ENCODE measurements at regions not wholly inside any gene's neighbourhood (a gene's known extent, or its start where the extent isn't known, plus 50 kb on each side); places are given as distances from the start of the nearest gene placed in this dataset.

DNA sequence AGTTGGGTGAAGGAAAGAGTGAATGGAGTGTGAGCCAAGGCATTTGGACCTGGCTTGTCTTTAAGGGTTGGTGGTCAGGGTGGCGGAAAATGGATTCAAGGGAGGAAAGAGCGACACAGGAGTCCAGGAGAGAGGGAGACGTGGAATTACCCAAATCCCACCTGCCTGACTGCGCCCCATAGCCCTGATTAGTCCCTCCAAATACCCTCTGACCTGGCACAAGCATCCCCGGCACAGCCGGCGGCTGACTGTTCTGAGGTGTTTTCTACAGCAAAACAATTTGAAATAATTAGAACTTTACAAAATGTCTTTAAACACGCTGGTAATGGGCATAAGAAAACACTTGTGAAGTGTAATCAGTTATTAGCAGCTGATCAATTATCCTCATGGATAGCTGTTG lies 175.8 kb downstream of the PHETA1 start:
- Mint-ChIP-seq H3K27me3 (ENCODE audit: unreplicated experiment) (peaks cover 13% of the 10 kb centered on the region), H3K4me1 (ENCODE audit: low read depth, unreplicated experiment) (peaks cover 3% of the 10 kb centered on the region), H3K27ac (ENCODE audit: unreplicated experiment) (no peak overlapping the region), H3K9me3 (ENCODE audit: unreplicated experiment) (peaks cover 6% of the 10 kb centered on the region), H3K36me3 (ENCODE audit: unreplicated experiment) (peaks cover 11% of the 10 kb centered on the region), H3K4me3 (ENCODE audit: unreplicated experiment) (no peak overlapping the region)
- TF ChIP-seq, protein P1, sequence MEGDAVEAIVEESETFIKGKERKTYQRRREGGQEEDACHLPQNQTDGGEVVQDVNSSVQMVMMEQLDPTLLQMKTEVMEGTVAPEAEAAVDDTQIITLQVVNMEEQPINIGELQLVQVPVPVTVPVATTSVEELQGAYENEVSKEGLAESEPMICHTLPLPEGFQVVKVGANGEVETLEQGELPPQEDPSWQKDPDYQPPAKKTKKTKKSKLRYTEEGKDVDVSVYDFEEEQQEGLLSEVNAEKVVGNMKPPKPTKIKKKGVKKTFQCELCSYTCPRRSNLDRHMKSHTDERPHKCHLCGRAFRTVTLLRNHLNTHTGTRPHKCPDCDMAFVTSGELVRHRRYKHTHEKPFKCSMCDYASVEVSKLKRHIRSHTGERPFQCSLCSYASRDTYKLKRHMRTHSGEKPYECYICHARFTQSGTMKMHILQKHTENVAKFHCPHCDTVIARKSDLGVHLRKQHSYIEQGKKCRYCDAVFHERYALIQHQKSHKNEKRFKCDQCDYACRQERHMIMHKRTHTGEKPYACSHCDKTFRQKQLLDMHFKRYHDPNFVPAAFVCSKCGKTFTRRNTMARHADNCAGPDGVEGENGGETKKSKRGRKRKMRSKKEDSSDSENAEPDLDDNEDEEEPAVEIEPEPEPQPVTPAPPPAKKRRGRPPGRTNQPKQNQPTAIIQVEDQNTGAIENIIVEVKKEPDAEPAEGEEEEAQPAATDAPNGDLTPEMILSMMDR (IDR thresholded peaks at IDR 0.05; ENCODE audit: partially characterized antibody, unreplicated experiment) = no peak
- no peak for DNase-seq

DNA sequence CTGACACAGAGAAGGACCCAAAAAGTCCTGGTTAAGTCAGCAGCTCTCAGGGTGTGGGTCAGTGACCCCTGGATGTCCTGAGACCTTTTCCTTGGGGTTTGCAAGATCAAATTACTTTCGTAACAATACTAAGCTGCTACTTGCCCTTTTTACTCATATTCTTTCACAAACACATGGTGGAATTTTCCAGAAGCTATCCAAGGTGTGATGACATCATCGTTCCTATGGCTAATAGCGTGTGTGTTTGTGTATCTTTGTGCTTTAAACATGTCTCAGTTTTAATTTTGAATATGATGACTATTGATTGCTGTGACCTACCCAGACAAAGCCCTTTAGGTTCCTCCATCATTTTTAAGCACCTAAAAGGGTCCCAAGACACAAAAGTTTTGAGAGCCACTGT lies 176.2 kb downstream of the PHETA1 start:
- TF ChIP-seq, protein P1 (IDR thresholded peaks at IDR 0.05; ENCODE audit: partially characterized antibody, unreplicated experiment) = no peak
- no peak overlapping the region for H3K4me3 Mint-ChIP-seq (ENCODE audit: unreplicated experiment)

DNA sequence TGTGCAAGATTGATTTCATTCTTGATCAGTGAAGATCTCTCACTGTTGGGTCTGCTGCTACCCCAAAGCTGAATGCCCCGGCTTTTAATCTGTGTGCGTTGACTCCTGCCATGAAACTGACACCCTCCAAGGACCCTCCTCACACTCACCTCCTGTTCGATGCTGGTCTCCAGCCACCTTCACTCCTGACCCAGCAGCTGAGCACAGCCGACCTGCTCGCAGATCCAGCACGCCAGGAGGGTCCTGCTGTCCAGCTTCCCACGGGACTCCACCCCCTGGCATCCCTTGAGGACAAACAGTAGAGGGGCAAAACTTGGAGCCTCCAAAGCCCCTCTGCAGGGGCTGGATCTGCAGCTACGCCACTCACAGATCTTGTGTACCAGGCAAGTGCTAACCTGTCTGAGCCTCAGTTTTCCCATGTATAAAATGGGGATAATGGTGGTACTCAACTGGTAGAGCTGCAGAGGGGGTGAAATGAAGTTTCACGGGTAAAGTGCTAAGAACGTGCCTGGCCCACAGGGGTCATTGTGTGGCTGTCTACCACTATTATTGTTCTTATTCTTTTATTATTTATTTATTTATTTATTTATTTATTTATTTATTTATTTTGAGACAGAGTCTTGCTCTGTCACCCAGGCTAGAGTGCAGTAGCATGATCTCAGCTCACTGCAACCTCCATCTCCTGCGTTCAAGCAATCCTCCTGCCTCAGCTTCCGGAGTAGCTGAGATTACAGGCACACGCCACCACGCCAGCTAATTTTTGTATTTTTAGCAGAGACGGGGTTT lies 178.0 kb downstream of the PHETA1 start:
- peaks cover 11% of the 10 kb centered on the region for H3K36me3 Mint-ChIP-seq (ENCODE audit: unreplicated experiment)
- DNase-seq = no peak
- TF ChIP-seq, protein P1 (IDR thresholded peaks at IDR 0.05; ENCODE audit: partially characterized antibody, unreplicated experiment) = no peak
- peaks cover 11% of the 10 kb centered on the region for H3K27me3 Mint-ChIP-seq (ENCODE audit: unreplicated experiment)
- peaks cover 7% of the 10 kb centered on the region for H3K4me1 Mint-ChIP-seq (ENCODE audit: low read depth, unreplicated experiment)
- H3K4me3 Mint-ChIP-seq (ENCODE audit: unreplicated experiment) = no peak overlapping the region
- H3K9me3 Mint-ChIP-seq (ENCODE audit: unreplicated experiment) = peaks cover 4% of the 10 kb centered on the region
- H3K27ac Mint-ChIP-seq (ENCODE audit: unreplicated experiment) = no peak overlapping the region

More for the DNA sequence above, 176.2 kb downstream of the PHETA1 start:
- no peak for DNase-seq
- H3K27ac Mint-ChIP-seq (ENCODE audit: unreplicated experiment) = no peak overlapping the region
- H3K27me3 Mint-ChIP-seq (ENCODE audit: unreplicated experiment) = peaks cover 14% of the 10 kb centered on the region
- H3K4me1 Mint-ChIP-seq (ENCODE audit: low read depth, unreplicated experiment) = peaks cover 3% of the 10 kb centered on the region
- H3K36me3 Mint-ChIP-seq (ENCODE audit: unreplicated experiment) = peaks cover 11% of the 10 kb centered on the region
- H3K9me3 Mint-ChIP-seq (ENCODE audit: unreplicated experiment) = peaks cover 6% of the 10 kb centered on the region

DNA sequence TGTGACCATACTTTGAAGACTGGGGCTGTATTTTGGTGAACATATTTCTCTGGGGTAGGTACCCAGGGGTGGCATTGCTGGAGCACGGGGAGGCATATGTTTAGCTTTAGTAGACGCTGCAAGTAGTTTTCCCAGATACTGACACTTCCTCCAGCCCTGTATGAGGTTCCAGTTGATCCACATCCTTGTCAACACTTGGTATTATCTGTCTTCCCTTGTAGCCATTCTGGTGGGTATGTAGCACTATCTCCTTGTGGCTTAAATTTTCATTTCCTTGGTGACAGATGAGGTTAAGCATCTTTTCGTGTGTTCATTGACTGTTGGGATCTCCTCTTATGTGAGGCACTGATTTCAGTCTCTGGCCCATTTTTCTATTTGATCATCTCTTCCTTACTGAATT lies 179.1 kb downstream of the PHETA1 start:
- TF ChIP-seq, protein P1 (IDR thresholded peaks at IDR 0.05; ENCODE audit: partially characterized antibody, unreplicated experiment) = no peak
- DNase-seq = no peak
- H3K27ac Mint-ChIP-seq (ENCODE audit: unreplicated experiment) = no peak overlapping the region
- peaks cover 4% of the 10 kb centered on the region for H3K9me3 Mint-ChIP-seq (ENCODE audit: unreplicated experiment)
- H3K4me3 Mint-ChIP-seq (ENCODE audit: unreplicated experiment) = no peak overlapping the region
- peaks cover 10% of the 10 kb centered on the region for H3K4me1 Mint-ChIP-seq (ENCODE audit: low read depth, unreplicated experiment)
- H3K27me3 Mint-ChIP-seq (ENCODE audit: unreplicated experiment) = peaks cover 11% of the 10 kb centered on the region
- H3K36me3 Mint-ChIP-seq (ENCODE audit: unreplicated experiment) = peaks cover 11% of the 10 kb centered on the region

DNA sequence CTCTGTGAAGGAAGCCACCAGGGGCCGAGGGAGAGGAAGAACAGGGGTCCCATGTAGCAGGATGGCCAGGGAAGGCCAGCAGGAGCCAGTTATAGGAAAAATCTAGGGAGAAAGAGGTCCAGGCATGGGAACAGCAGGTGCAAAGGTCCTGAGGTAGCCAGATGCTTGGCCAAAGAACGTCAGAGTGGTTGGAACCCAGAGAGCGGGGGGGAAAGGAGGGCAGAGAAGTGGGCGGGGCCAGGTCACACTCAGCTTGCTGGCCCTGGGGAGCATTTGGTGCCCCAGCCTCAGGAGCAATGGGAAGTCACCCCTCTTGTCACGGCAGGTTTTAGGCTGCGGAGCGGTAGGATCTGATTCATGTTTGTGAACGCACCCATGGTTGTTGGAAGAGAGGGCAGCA lies 180.5 kb downstream of the PHETA1 start:
- TF ChIP-seq, protein P1 (IDR thresholded peaks at IDR 0.05; ENCODE audit: partially characterized antibody, unreplicated experiment) = no peak
- peaks cover 13% of the 10 kb centered on the region for H3K27me3 Mint-ChIP-seq (ENCODE audit: unreplicated experiment)
- H3K4me3 Mint-ChIP-seq (ENCODE audit: unreplicated experiment) = no peak overlapping the region
- DNase-seq = no peak
- peak overlapping the region; percentile 18 for H3K27ac Mint-ChIP-seq (ENCODE audit: unreplicated experiment)
- peaks cover 10% of the 10 kb centered on the region for H3K4me1 Mint-ChIP-seq (ENCODE audit: low read depth, unreplicated experiment)
- peaks cover 11% of the 10 kb centered on the region for H3K36me3 Mint-ChIP-seq (ENCODE audit: unreplicated experiment)
- peaks cover 4% of the 10 kb centered on the region for H3K9me3 Mint-ChIP-seq (ENCODE audit: unreplicated experiment)

All from glutamatergic neuron (in vitro differentiated cells).